B cell (primary cell): ENCODE measurements at regions not wholly inside any gene's neighbourhood (a gene's known extent, or its start where the extent isn't known, plus 50 kb on each side); places are given as distances from the start of the nearest gene placed in this dataset.
"Not testable (repeated sequence)": the region's sequence is repeated elsewhere in the genome, so short reads cannot be mapped to it uniquely, and the experiment has no call there.

Experiments used
- ATAC-seq: fragments of 200-7000 bp; cut with Tn5 transposase; one replicate; pipeline ENCODE4 v1.10.0; 2021; ENCODE audit warnings: low read depth, mild to moderate bottlenecking, moderate number of reproducible peaks, moderate library complexity
- CTCF ChIA-PET: fragments of 350-600 bp; sonication (Branson Sonifier 250); formaldehyde crosslinking; loops from one replicate; lab custom pipeline; 2021; ENCODE audit warnings: antibody characterized with exemption, inconsistent platforms; lab: Charles Lee
- POLR2A ChIA-PET: fragments of 350-600 bp; sonication (Branson Sonifier 250); formaldehyde crosslinking; loops from one replicate; lab custom pipeline; 2021; ENCODE audit warnings: antibody characterized with exemption; lab: Charles Lee
- DNase-seq: peaks from one replicate; pipeline ENCODE4 v3.0.0; 2013
- H2AFZ ChIP-seq: 2 replicates; pipeline ENCODE4 v1.6.1; 2012; ENCODE audit warnings: mild to moderate bottlenecking, low read depth, low read length; ENCODE audit not compliant: insufficient read depth, poor library complexity, severe bottlenecking
- H3K27ac ChIP-seq, 2 donors: 1 replicate in 1 of 2; 2 replicates in 1 of 2; pipeline ENCODE4 v1.5.1; 2012 to 2013; ENCODE audit warnings: low read length in 2 of 2, mild to moderate bottlenecking in 2 of 2, moderate library complexity in 1 of 2
- H3K27me3 ChIP-seq, 4 experiments: fragments of 200-600 bp in 1 of 4; sonication (generic) in 1 of 4; replicated peaks in 1 of 4; 1 replicate in 2 of 4; 2 replicates in 2 of 4; pipeline versions ENCODE4 v1.6.1 to v1.7.0; 2013 to 2016; ENCODE audit warnings: low read length in 3 of 4, mild to moderate bottlenecking in 2 of 4, mixed read lengths in 1 of 4, moderate library complexity in 1 of 4; ENCODE audit not compliant: insufficient read depth in 4 of 4, control insufficient read depth in 3 of 4; ENCODE audit errors: control extremely low read depth in 1 of 4
- H3K36me3 ChIP-seq, 2 experiments: replicated peaks in 1 of 2; 1 replicate in 1 of 2; 2 replicates in 1 of 2; pipeline versions ENCODE4 v1.6.1 to v1.7.1; 2013; ENCODE audit warnings: low read length in 1 of 2; ENCODE audit not compliant: insufficient read depth in 2 of 2, control insufficient read depth in 1 of 2; ENCODE audit errors: control extremely low read depth in 1 of 2, extremely low read depth in 1 of 2
- H3K4me1 ChIP-seq, 2 donors: fragments of 200-600 bp in 1 of 2; sonication (generic) in 1 of 2; 1 replicate in 1 of 2; 2 replicates in 1 of 2; pipeline versions ENCODE4 v1.5.1 to v1.6.1; 2013 to 2017; ENCODE audit warnings: low read length in 2 of 2; ENCODE audit not compliant: control insufficient read depth in 2 of 2, insufficient read depth in 2 of 2
- H3K4me2 ChIP-seq: replicated peaks from 2 replicates; pipeline ENCODE3; 2012; ENCODE audit warnings: mild to moderate bottlenecking, low read depth, low read length; ENCODE audit not compliant: poor library complexity, severe bottlenecking
- H3K4me3 ChIP-seq, 5 experiments: fragments of 200-600 bp in 1 of 5; sonication (generic) in 1 of 5; 1 replicate in 3 of 5; 2 replicates in 2 of 5; pipeline versions ENCODE4 v1.5.1 to v1.7.0; 2011 to 2016; ENCODE audit warnings: low read length in 4 of 5, mild to moderate bottlenecking in 4 of 5, low read depth in 2 of 5, control low read depth in 1 of 5, moderate library complexity in 1 of 5; ENCODE audit not compliant: insufficient read depth in 1 of 5; ENCODE audit errors: control extremely low read depth in 1 of 5, extremely low read depth in 1 of 5
- H3K79me2 ChIP-seq: fragments of 200-600 bp; sonication (generic); one replicate; pipeline ENCODE4 v1.6.0; 2016; ENCODE audit warnings: low read length; ENCODE audit not compliant: control insufficient read depth, insufficient read depth
- H3K9ac ChIP-seq: fragments of 200-600 bp; sonication (generic); 2 replicates; pipeline ENCODE4 v1.6.1; 2017; ENCODE audit warnings: mild to moderate bottlenecking, low read length, moderate library complexity
- H3K9me3 ChIP-seq, 3 donors: one replicate each; pipeline versions ENCODE4 v1.6.1 to v1.7.1; 2013; ENCODE audit warnings: low read length in 2 of 3; ENCODE audit not compliant: control insufficient read depth in 2 of 3, insufficient read depth in 1 of 3; ENCODE audit errors: control extremely low read depth in 1 of 3
- H4K20me1 ChIP-seq: 2 replicates; pipeline ENCODE4 v1.6.0; 2012; ENCODE audit warnings: mild to moderate bottlenecking, low read length; ENCODE audit not compliant: insufficient read depth, control insufficient read depth, poor library complexity, severe bottlenecking
- H3K27ac Mint-ChIP-seq: one replicate; pipeline ENCODE4 v1.8.0; 2021; ENCODE audit warnings: mixed read lengths
- H3K27me3 Mint-ChIP-seq: one replicate; pipeline ENCODE4 v1.8.0; 2021; ENCODE audit warnings: mixed read lengths
- H3K4me1 Mint-ChIP-seq: one replicate; pipeline ENCODE4 v1.8.0; 2021; ENCODE audit warnings: mixed read lengths
- H3K4me3 Mint-ChIP-seq: one replicate; pipeline ENCODE4 v1.8.0; 2021; ENCODE audit warnings: mixed read lengths
- H3K9me3 Mint-ChIP-seq: one replicate; pipeline ENCODE4 v1.8.0; 2022; ENCODE audit warnings: mixed read lengths; ENCODE audit not compliant: insufficient read depth
- EZH2 ChIP-seq: IDR thresholded peaks from 2 replicates; pipeline ENCODE4 v1.6.1; 2012; ENCODE audit warnings: borderline replicate concordance, low read depth, mild to moderate bottlenecking, moderate library complexity, low read length; ENCODE audit not compliant: insufficient read depth, poor library complexity, severe bottlenecking
- WGBS: methylation state at CpG from one replicate; pipeline ENCODE4 v1.1.5; 2013; ENCODE audit warnings: missing lambda C conversion rate; ENCODE audit not compliant: insufficient coverage; 5-methylcytosine and 5-hydroxymethylcytosine counted together
- intact Hi-C: fragments of 100-400 bp; cut with micrococcal nuclease; formaldehyde crosslinking; loops from one replicate; pipeline ENCODE4 v1.10.0; 2022
- TF ChIP-seq, protein P1 (sequence below): fragments of 200-600 bp; IDR thresholded peaks from one replicate; pipeline ENCODE4 v1.8.0; 2022; ENCODE audit warnings: antibody characterized with exemption, mild to moderate bottlenecking

DNA sequence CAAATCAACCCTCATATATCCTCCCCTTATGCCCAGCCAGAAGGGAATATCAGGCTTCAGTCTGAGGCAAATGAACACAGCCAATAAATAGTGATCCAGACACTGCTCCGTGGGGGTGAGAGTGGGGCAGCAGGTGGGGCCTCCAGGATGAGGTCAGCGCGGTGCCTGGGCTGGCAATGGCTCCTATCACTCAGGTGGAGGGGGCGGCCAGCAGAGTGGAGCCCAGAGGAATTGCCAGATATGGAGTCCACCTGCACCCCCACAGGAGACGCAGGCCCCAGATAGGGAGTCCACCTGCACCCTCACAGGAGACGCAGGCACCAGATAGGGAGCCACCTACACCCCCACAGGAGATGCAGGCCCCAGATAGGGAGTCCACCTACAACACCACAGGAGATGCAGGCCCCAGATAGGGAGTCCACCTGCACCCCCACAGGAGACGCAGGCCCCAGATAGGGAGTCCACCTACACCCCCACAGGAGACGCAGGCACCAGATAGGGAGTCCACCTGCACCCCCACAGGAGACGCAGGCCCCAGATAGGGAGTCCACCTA is 78.0 kb upstream of the PPP2R2D start:
- ChIA-PET CTCF (no interaction called here), POLR2A (no interaction called here)
- no peak for ATAC-seq
- intact Hi-C loops = no loop called here
- Histone ChIP-seq H3K9ac (no peak overlapping the region), H3K27me3 (peaks cover 0 to 2% (median 0%) of the 10 kb centered on the region in 4 experiments), H3K4me2 (no peak overlapping the region), H3K9me3 (peaks cover 0 to 6% (median 0%) of the 10 kb centered on the region in 3 donors), H3K4me1 (no peaks in the 10 kb centered on the region), H3K27ac (no peak overlapping the region), H3K36me3 (no peaks in the 10 kb centered on the region), H3K79me2 (no peaks in the 10 kb centered on the region), H4K20me1 (no peaks in the 10 kb centered on the region), H2AFZ (no peak overlapping the region), H3K4me3 (no peak overlapping the region)
- Mint-ChIP-seq H3K9me3 (peaks cover 4% of the 10 kb centered on the region), H3K27ac (no peak overlapping the region), H3K4me3 (no peak overlapping the region), H3K4me1 (no peaks in the 10 kb centered on the region), H3K27me3 (no peaks in the 10 kb centered on the region)
- DNase-seq = no peak
- TF ChIP-seq, protein P1, sequence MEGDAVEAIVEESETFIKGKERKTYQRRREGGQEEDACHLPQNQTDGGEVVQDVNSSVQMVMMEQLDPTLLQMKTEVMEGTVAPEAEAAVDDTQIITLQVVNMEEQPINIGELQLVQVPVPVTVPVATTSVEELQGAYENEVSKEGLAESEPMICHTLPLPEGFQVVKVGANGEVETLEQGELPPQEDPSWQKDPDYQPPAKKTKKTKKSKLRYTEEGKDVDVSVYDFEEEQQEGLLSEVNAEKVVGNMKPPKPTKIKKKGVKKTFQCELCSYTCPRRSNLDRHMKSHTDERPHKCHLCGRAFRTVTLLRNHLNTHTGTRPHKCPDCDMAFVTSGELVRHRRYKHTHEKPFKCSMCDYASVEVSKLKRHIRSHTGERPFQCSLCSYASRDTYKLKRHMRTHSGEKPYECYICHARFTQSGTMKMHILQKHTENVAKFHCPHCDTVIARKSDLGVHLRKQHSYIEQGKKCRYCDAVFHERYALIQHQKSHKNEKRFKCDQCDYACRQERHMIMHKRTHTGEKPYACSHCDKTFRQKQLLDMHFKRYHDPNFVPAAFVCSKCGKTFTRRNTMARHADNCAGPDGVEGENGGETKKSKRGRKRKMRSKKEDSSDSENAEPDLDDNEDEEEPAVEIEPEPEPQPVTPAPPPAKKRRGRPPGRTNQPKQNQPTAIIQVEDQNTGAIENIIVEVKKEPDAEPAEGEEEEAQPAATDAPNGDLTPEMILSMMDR = no peak
- no peak for TF ChIP-seq EZH2
- WGBS = 99% methylated on average over 9 of the region's 9 CpGs

DNA sequence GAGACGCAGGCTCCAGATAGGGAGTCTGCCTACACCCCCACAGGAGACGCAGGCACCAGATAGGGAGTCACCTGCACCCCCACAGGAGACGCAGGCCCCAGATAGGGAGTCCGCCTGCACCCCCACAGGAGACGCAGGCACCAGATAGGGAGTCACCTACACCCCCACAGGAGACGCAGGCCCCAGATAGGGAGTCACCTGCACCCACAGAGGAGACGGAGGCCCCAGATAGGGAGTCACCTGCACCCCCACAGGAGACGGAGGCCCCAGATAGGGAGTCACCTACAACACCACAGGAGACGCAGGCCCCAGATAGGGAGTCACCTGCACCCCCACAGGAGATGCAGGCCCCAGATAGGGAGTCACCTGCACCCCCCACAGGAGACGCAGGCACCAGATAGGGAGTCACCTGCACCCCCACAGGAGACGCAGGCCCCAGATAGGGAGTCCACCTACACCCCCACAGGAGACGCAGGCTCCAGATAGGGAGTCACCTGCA is 77.2 kb upstream of the PPP2R2D start:
- H3K36me3 ChIP-seq, POLR2A ChIA-PET, H3K79me2 ChIP-seq, H3K27ac ChIP-seq, DNase-seq, H3K27ac Mint-ChIP-seq, H2AFZ ChIP-seq, ATAC-seq, H3K4me3 ChIP-seq, H3K27me3 ChIP-seq, CTCF ChIA-PET, H3K4me2 ChIP-seq, H3K9me3 ChIP-seq, H3K4me1 Mint-ChIP-seq, H3K27me3 Mint-ChIP-seq, H4K20me1 ChIP-seq, H3K9me3 Mint-ChIP-seq, H3K4me1 ChIP-seq, intact Hi-C loops, H3K9ac ChIP-seq, H3K4me3 Mint-ChIP-seq: not testable (repeated sequence)
- 87% methylated on average over 6 of the region's 12 CpGs for WGBS
